ENCODE measurements at regions not wholly inside any gene's neighbourhood (a gene's known extent, or its start where the extent isn't known, plus 50 kb on each side); places are given as distances from the start of the nearest gene placed in this dataset.

GRCh38 chr1:221562542-221563475, 179.1 kb downstream of the DUSP10 start:
- TF ChIP-seq, protein P1, sequence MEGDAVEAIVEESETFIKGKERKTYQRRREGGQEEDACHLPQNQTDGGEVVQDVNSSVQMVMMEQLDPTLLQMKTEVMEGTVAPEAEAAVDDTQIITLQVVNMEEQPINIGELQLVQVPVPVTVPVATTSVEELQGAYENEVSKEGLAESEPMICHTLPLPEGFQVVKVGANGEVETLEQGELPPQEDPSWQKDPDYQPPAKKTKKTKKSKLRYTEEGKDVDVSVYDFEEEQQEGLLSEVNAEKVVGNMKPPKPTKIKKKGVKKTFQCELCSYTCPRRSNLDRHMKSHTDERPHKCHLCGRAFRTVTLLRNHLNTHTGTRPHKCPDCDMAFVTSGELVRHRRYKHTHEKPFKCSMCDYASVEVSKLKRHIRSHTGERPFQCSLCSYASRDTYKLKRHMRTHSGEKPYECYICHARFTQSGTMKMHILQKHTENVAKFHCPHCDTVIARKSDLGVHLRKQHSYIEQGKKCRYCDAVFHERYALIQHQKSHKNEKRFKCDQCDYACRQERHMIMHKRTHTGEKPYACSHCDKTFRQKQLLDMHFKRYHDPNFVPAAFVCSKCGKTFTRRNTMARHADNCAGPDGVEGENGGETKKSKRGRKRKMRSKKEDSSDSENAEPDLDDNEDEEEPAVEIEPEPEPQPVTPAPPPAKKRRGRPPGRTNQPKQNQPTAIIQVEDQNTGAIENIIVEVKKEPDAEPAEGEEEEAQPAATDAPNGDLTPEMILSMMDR (IDR thresholded peaks at IDR 0.05; ENCODE audit: insufficient read depth, low read length) = no peak
- TF ChIP-seq GABPA (IDR thresholded peaks at IDR 0.05; ENCODE audit: low read depth) = no peak
